OCI-LY3 (cell line): ENCODE measurements at regions not wholly inside any gene's neighbourhood (a gene's known extent, or its start where the extent isn't known, plus 50 kb on each side); places are given as distances from the start of the nearest gene placed in this dataset.

ENCODE experiments used
- EZH2phosphoT487 ChIP-seq: fragments of 200-600 bp; shearing (Covaris generic); IDR thresholded peaks from 2 replicates; pipeline ENCODE4 v1.6.1; 2018; ENCODE audit warnings: antibody characterized with exemption, mixed run types, low read depth
- TF ChIP-seq, protein P1 (sequence below): fragments of 200-600, 300-600 bp; sonication (generic); IDR thresholded peaks from 2 replicates; pipeline ENCODE4 v1.5.1; 2014; ENCODE audit warnings: antibody characterized with exemption, low read length, low read depth

DNA sequence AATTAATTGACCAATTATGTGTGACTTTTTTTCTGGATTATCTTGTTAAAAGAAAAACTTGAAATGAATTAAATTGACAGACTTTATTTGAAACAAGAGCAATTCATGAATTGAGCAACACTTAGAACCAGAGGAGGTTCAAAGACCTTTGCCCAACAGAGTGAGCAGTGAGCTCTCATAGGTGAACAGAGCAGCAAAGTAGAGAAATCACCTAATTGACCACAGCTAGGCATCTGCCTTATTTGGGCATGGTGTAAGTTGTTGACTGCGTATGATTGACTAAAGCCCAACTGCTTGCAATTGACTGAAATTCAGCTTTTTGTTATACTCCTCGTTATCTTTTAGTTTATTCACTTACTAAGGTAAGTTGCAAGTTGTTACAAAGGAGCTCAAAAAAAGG is 1216.0 kb upstream of the ALCAM start:
- TF ChIP-seq, protein P1, sequence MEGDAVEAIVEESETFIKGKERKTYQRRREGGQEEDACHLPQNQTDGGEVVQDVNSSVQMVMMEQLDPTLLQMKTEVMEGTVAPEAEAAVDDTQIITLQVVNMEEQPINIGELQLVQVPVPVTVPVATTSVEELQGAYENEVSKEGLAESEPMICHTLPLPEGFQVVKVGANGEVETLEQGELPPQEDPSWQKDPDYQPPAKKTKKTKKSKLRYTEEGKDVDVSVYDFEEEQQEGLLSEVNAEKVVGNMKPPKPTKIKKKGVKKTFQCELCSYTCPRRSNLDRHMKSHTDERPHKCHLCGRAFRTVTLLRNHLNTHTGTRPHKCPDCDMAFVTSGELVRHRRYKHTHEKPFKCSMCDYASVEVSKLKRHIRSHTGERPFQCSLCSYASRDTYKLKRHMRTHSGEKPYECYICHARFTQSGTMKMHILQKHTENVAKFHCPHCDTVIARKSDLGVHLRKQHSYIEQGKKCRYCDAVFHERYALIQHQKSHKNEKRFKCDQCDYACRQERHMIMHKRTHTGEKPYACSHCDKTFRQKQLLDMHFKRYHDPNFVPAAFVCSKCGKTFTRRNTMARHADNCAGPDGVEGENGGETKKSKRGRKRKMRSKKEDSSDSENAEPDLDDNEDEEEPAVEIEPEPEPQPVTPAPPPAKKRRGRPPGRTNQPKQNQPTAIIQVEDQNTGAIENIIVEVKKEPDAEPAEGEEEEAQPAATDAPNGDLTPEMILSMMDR = no peak
- no peak for TF ChIP-seq EZH2phosphoT487
